Omental fat pad (tissue), 3 donors: ENCODE measurements at regions not wholly inside any gene's neighbourhood (a gene's known extent, or its start where the extent isn't known, plus 50 kb on each side); places are given as distances from the start of the nearest gene placed in this dataset.

ENCODE experiments used
- ATAC-seq: fragments of 150-250 bp; one replicate; pipeline ENCODE4 v1.9.1; 2016; ENCODE audit warnings: mild to moderate bottlenecking, moderate library complexity; ENCODE audit not compliant: low FRiP score
- DNase-seq: peaks from one replicate; pipeline ENCODE4 v3.0.0-alpha.2; 2019; ENCODE audit warnings: low spot score
- TF ChIP-seq, protein P1 (sequence below), 3 donors: fragments of 450-650 bp; IDR thresholded peaks; one replicate each; pipeline ENCODE4 v1.5.1; 2016 to 2017; ENCODE audit warnings: antibody characterized with exemption in 3 of 3, mild to moderate bottlenecking in 3 of 3, moderate library complexity in 2 of 3

DNA sequence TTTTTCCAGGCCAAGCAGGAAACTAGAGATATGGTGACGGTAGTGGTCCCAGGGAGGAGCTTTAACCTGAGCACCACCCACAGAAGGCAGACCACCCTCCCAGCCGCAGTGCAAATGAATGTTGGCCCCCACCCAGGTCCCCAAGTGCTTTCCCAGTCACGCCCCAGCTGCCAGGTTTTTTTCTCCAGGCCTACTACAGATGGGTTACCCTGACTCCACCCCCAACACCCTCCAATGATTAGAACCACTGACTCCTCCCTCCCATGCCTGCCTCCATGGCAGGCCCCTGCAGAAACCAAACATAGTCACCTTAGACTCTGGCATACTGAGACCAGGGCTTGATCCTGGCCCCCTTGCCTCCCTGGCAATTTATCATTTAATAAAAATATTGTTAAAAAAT lies 58.7 kb upstream of the CHST1 start:
- TF ChIP-seq, protein P1, sequence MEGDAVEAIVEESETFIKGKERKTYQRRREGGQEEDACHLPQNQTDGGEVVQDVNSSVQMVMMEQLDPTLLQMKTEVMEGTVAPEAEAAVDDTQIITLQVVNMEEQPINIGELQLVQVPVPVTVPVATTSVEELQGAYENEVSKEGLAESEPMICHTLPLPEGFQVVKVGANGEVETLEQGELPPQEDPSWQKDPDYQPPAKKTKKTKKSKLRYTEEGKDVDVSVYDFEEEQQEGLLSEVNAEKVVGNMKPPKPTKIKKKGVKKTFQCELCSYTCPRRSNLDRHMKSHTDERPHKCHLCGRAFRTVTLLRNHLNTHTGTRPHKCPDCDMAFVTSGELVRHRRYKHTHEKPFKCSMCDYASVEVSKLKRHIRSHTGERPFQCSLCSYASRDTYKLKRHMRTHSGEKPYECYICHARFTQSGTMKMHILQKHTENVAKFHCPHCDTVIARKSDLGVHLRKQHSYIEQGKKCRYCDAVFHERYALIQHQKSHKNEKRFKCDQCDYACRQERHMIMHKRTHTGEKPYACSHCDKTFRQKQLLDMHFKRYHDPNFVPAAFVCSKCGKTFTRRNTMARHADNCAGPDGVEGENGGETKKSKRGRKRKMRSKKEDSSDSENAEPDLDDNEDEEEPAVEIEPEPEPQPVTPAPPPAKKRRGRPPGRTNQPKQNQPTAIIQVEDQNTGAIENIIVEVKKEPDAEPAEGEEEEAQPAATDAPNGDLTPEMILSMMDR (IDR thresholded peaks at IDR 0.05), result no peak
- DNase-seq (no peak), ATAC-seq (no peak)

DNA sequence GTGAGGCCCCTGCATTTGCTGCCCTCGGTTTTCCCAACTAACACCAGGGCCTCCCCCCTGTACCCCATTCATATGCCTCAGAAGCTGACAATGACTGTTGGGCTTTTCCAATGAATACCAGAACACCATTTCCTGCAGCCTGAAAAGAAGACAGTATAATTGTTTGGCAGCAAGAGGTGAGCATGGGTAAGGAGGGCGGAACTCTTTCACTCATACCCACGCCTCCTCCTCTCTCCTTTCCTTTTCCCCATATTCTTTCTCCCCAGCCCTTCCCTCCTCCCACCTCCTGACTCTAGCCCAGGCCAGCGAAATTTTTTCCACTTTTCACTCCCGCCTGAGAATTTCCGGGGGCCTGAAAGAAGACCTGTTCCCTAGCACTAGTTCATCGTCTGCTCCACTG lies 58.0 kb upstream of the CHST1 start:
- DNase-seq (no peak), ATAC-seq (no peak)
- TF ChIP-seq, protein P1 (IDR thresholded peaks at IDR 0.05), result no peak

- DNase-seq (no peak), ATAC-seq (no peak)
- TF ChIP-seq, protein P1 (IDR thresholded peaks at IDR 0.05), result no peak
These were observed 56.7 kb upstream of the CHST1 start for GRCh38 chr11:45722144-45722543.

- DNase-seq, result no peak
- no peak for ATAC-seq
- TF ChIP-seq, protein P1 (IDR thresholded peaks at IDR 0.05), result no peak
These were observed 52.1 kb upstream of the CHST1 start for GRCh38 chr11:45717526-45717925.

DNA sequence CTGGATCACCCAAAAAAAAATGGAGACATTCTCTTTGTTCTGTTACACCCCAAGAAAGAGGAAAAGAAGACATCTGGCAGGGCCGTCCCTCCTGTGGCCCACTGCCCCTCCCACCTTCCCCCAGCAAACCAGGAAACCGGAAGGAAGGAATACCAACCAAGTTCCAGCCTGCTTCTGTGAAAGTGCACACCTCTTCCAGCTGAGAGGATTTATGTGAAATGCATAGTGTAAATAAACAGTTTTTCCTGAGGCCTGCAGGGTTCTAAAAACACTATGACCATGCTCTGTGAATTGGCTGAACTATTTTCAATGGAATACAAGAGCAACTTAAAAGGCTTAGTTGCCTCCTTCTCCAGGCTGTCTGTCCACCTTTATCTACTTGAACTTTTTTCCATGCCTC lies 50.0 kb upstream of the CHST1 start:
- ATAC-seq (no peak), DNase-seq (no peak)
- TF ChIP-seq, protein P1 (IDR thresholded peaks at IDR 0.05), result no peak
